Lower leg skin (tissue), 3 donors: ENCODE measurements at regions not wholly inside any gene's neighbourhood (a gene's known extent, or its start where the extent isn't known, plus 50 kb on each side); places are given as distances from the start of the nearest gene placed in this dataset.

Experiments
- POLR2A ChIP-seq, 2 donors: fragments of 450-650 bp; IDR thresholded peaks; one replicate each; pipeline ENCODE4 v1.6.1; 2016 to 2017; ENCODE audit warnings: antibody characterized with exemption in 2 of 2, mild to moderate bottlenecking in 1 of 2, moderate library complexity in 1 of 2
- TF ChIP-seq, protein P1 (sequence below), 3 donors: fragments of 450-650 bp; IDR thresholded peaks; one replicate each; pipeline ENCODE4 v1.5.1; 2016; ENCODE audit warnings: antibody characterized with exemption in 3 of 3, mild to moderate bottlenecking in 3 of 3, moderate library complexity in 2 of 3

- TF ChIP-seq, protein P1, sequence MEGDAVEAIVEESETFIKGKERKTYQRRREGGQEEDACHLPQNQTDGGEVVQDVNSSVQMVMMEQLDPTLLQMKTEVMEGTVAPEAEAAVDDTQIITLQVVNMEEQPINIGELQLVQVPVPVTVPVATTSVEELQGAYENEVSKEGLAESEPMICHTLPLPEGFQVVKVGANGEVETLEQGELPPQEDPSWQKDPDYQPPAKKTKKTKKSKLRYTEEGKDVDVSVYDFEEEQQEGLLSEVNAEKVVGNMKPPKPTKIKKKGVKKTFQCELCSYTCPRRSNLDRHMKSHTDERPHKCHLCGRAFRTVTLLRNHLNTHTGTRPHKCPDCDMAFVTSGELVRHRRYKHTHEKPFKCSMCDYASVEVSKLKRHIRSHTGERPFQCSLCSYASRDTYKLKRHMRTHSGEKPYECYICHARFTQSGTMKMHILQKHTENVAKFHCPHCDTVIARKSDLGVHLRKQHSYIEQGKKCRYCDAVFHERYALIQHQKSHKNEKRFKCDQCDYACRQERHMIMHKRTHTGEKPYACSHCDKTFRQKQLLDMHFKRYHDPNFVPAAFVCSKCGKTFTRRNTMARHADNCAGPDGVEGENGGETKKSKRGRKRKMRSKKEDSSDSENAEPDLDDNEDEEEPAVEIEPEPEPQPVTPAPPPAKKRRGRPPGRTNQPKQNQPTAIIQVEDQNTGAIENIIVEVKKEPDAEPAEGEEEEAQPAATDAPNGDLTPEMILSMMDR (IDR thresholded peaks at IDR 0.05), result no peak
- TF ChIP-seq POLR2A (IDR thresholded peaks at IDR 0.05), result no peak
Observed at GRCh38 chr9:90107726-90108655, 503.2 kb downstream of the GADD45G start.
